ENCODE measurements at regions not wholly inside any gene's neighbourhood (a gene's known extent, or its start where the extent isn't known, plus 50 kb on each side); places are given as distances from the start of the nearest gene placed in this dataset.

DNA sequence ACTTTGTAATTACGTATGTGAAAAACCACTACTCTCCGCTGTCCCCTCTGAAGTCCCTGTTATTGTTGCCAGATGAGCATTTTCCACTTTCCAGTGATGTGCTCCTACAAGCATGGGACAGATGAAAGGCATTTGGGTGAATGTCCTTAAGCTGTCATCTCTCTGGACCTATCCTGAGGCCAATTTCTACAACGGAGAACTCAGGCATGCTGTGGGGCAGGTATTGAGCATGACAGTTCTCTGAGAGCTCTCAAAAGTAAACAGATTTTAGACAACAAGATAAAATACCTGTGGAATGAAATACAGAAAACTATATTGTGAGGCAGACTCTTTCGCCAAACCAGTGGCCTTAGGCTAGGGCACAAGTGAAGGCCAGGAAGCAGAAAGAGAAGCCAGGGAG is 656.5 kb upstream of the NR2F2 start:
- no peak overlapping the region for H3K4me3 ChIP-seq (ENCODE audit: control insufficient read depth, low read depth, low read length)

DNA sequence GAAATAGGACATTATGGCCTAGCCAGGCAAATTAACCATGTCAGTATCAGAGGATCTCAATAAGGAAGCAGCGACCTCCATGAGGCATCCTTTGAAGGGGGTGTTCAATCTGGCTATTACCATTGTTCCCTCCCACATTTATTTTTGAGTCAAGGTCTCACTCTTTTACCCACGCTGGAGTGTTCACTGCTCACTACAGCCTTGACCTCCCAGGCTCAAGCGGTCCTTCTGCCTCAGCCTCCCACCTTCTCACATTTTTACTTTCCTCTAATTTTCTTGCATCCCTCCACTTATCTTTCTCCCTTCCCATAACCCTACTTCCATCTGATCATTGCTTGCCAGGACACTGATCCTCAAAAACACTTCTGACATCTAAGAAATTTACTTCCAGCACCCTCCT is 654.0 kb upstream of the NR2F2 start:
- no peak for DNase-seq (ENCODE audit: low read depth)
- no peak overlapping the region for H3K4me3 ChIP-seq (ENCODE audit: control insufficient read depth, low read depth, low read length)
- TF ChIP-seq, protein P1, sequence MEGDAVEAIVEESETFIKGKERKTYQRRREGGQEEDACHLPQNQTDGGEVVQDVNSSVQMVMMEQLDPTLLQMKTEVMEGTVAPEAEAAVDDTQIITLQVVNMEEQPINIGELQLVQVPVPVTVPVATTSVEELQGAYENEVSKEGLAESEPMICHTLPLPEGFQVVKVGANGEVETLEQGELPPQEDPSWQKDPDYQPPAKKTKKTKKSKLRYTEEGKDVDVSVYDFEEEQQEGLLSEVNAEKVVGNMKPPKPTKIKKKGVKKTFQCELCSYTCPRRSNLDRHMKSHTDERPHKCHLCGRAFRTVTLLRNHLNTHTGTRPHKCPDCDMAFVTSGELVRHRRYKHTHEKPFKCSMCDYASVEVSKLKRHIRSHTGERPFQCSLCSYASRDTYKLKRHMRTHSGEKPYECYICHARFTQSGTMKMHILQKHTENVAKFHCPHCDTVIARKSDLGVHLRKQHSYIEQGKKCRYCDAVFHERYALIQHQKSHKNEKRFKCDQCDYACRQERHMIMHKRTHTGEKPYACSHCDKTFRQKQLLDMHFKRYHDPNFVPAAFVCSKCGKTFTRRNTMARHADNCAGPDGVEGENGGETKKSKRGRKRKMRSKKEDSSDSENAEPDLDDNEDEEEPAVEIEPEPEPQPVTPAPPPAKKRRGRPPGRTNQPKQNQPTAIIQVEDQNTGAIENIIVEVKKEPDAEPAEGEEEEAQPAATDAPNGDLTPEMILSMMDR (IDR thresholded peaks at IDR 0.05; ENCODE audit: control insufficient read depth, insufficient read depth, low read depth, low read length, missing control alignments) = no peak

More for the DNA sequence above, 656.5 kb upstream of the NR2F2 start:
- TF ChIP-seq, protein P1 (IDR thresholded peaks at IDR 0.05; ENCODE audit: control insufficient read depth, insufficient read depth, low read depth, low read length, missing control alignments) = no peak
- DNase-seq (ENCODE audit: low read depth) = no peak

DNA sequence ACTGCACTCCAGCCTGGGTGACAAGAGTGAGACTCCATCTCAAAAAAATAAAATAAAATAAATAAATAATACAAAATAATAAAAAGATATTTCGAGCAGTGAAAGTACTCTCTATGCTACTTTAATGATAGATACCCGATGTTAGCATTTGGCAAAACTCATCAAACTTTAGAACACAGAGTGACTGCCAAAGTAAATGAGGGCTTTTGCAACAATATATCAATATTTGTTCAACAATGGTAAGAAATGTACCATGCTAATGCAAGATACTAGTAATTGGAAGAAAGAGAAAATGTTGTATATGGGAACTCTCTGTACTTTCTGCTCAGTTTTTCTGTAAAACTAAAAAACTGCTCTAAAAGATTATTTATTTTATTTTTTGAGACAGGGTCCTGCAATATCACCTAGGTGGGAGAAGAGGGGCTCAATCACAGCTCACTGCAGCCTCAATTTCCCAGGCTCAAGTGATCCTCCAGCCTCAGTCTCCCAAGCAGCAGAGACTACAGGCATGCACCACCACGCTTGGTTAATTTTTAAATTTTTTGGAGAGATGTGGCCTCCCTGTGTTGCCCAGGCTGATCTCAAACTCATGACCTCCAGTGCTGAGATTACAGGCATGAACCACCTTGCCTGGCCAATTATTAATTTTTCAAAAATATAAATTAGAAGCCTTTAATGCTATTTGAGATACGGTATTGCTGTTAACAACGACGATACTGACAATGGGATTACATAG is 650.5 kb upstream of the NR2F2 start:
- TF ChIP-seq, protein P1 (IDR thresholded peaks at IDR 0.05; ENCODE audit: control insufficient read depth, insufficient read depth, low read depth, low read length, missing control alignments) = no peak
- no peak for DNase-seq (ENCODE audit: low read depth)
- no peak overlapping the region for H3K4me3 ChIP-seq (ENCODE audit: control insufficient read depth, low read depth, low read length)

DNA sequence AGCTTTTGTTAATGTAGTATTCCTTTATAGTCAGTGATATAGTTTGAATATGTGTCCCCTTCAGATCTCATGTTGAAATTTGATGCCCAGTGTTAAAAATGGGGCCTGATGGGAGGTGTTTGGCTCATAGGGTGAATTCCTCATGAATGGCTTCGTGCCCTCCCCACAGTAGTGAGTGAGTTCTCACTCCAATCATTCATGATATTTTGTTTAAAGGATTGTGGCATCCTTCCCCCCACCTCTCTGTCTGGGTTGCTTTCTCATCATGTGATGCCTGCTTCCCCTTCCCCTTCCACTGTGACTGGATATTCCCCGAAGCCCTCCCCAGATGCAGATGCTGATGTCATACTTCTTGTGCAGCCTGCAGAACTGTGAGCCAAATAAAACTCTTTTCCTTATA is 649.8 kb upstream of the NR2F2 start:
- TF ChIP-seq, protein P1 (IDR thresholded peaks at IDR 0.05; ENCODE audit: control insufficient read depth, insufficient read depth, low read depth, low read length, missing control alignments) = no peak
- DNase-seq (ENCODE audit: low read depth) = no peak
- no peak overlapping the region for H3K4me3 ChIP-seq (ENCODE audit: control insufficient read depth, low read depth, low read length)

DNA sequence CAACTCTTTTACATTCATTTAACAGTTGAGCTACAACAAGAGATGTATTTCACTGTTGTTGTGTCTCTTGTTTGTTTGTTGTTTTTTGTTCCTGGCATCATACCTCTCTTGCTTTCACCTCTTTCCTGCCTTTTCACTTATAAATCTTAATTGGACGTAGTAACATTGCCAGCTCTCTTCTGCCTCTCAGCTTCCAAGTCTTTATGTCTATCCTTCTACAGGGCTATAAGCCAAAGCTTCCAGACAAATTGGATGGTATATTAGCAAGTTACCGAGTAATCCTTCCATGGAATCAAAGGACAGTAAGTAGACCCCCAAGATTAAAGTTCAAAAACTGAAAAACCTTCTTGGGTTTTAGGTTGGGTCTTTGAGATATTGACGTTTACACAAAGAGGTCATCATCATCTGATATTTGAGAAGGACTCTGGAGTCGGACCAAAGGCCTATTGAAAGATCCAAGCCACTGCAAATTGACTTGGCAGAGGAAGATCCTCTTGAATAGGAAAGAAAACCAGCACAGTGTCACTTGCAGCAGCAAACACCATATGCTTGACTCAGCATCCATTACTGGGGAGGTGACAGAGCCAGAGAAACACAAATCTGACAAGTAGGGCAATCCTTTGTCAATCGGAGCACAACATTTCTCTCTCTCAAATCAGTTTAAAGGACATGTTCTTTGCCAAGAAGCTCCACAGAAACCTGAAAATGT is 648.5 kb upstream of the NR2F2 start:
- TF ChIP-seq, protein P1 (IDR thresholded peaks at IDR 0.05; ENCODE audit: control insufficient read depth, insufficient read depth, low read depth, low read length, missing control alignments) = no peak
- no peak for DNase-seq (ENCODE audit: low read depth)
- no peak overlapping the region for H3K4me3 ChIP-seq (ENCODE audit: control insufficient read depth, low read depth, low read length)

DNA sequence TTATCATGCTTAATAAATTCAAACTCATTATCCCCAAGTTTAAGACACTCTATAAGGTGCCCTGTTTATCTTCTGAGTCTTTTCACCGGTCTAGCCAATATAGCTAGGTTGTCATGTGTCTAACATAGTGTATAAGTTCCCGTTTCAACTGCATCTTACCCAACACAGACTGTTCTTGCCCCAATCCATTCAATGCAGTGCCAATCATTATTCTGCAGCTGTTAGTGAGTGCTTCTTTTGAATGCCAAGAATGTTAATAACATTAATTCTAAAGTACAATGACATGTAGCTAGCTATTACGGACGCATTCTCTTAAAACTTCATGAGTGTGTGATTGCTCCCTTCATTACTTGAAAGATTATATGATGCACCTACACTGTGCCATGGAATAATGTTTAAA is 646.4 kb upstream of the NR2F2 start:
- no peak for DNase-seq (ENCODE audit: low read depth)
- TF ChIP-seq, protein P1 (IDR thresholded peaks at IDR 0.05; ENCODE audit: control insufficient read depth, insufficient read depth, low read depth, low read length, missing control alignments) = no peak

More for the DNA sequence above, 646.4 kb upstream of the NR2F2 start:
- no peak overlapping the region for H3K4me3 ChIP-seq (ENCODE audit: control insufficient read depth, low read depth, low read length)

Data from AG09309 (cell line).